Esophagus squamous epithelium (tissue), 4 donors: ENCODE measurements at regions not wholly inside any gene's neighbourhood (a gene's known extent, or its start where the extent isn't known, plus 50 kb on each side); places are given as distances from the start of the nearest gene placed in this dataset.

ENCODE experiments used
- POLR2A ChIP-seq, 4 donors: fragments of 450-650 bp; IDR thresholded peaks; one replicate each; pipeline ENCODE4 v1.6.1; 2017; ENCODE audit warnings: antibody characterized with exemption in 4 of 4, mild to moderate bottlenecking in 4 of 4, moderate library complexity in 3 of 4
- TF ChIP-seq, protein P1 (sequence below), 6 experiments: fragments of 450-650 bp in 4 of 6; fragments of 200-600 bp in 2 of 6; sonication (generic) in 2 of 6; IDR thresholded peaks; one replicate each; pipeline ENCODE4 v1.5.1; 2016 to 2019; ENCODE audit warnings: antibody characterized with exemption in 6 of 6, mild to moderate bottlenecking in 4 of 6, moderate library complexity in 4 of 6

DNA sequence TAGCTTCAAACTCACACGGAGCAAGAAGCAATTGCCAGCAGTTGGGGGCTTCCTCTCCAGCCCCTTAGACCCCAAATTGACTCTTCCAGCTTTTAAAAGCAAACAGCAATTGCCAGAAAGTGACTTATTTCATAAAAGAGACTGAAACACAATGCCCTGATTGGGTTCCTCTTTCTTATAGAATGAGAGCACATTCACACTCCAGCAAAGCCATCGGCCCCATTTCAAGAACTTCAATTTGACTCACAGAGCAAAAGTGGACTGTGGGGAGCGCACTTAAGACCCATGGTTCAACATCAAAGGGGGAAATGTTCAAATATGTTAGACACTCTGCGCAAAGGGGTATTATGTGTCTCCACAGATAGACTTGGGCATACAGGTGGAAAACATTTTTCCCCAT lies 484.7 kb downstream of the BCL11A start:
- TF ChIP-seq, protein P1, sequence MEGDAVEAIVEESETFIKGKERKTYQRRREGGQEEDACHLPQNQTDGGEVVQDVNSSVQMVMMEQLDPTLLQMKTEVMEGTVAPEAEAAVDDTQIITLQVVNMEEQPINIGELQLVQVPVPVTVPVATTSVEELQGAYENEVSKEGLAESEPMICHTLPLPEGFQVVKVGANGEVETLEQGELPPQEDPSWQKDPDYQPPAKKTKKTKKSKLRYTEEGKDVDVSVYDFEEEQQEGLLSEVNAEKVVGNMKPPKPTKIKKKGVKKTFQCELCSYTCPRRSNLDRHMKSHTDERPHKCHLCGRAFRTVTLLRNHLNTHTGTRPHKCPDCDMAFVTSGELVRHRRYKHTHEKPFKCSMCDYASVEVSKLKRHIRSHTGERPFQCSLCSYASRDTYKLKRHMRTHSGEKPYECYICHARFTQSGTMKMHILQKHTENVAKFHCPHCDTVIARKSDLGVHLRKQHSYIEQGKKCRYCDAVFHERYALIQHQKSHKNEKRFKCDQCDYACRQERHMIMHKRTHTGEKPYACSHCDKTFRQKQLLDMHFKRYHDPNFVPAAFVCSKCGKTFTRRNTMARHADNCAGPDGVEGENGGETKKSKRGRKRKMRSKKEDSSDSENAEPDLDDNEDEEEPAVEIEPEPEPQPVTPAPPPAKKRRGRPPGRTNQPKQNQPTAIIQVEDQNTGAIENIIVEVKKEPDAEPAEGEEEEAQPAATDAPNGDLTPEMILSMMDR (IDR thresholded peaks at IDR 0.05), result no peak
- no peak for TF ChIP-seq POLR2A (IDR thresholded peaks at IDR 0.05)
